Ishikawa (cell line): ENCODE measurements at regions not wholly inside any gene's neighbourhood (a gene's known extent, or its start where the extent isn't known, plus 50 kb on each side); places are given as distances from the start of the nearest gene placed in this dataset.

ENCODE experiments used
- CEBPB ChIP-seq: IDR thresholded peaks from 2 replicates; pipeline ENCODE4 v1.6.1; 2012
- CREB1 ChIP-seq: IDR thresholded peaks from 2 replicates; pipeline ENCODE4 v1.6.1; 2012; ENCODE audit warnings: low read depth
- EGR1 ChIP-seq: IDR thresholded peaks from 2 replicates; pipeline ENCODE4 v1.6.1; 2012
- EP300 ChIP-seq: IDR thresholded peaks from 2 replicates; pipeline ENCODE4 v1.6.1; 2012; ENCODE audit warnings: borderline replicate concordance
- FOXM1 ChIP-seq: IDR thresholded peaks from 2 replicates; pipeline ENCODE4 v1.6.1; 2012; ENCODE audit warnings: low read depth, borderline replicate concordance
- NFIC ChIP-seq: IDR thresholded peaks from 2 replicates; pipeline ENCODE4 v1.6.1; 2012
- RAD21 ChIP-seq: IDR thresholded peaks from 2 replicates; pipeline ENCODE4 v1.6.1; 2012; ENCODE audit warnings: low read depth
- TAF1 ChIP-seq: IDR thresholded peaks from 2 replicates; pipeline ENCODE4 v1.6.1; 2012; ENCODE audit warnings: low read depth, mild to moderate bottlenecking
- TCF12 ChIP-seq: IDR thresholded peaks from 2 replicates; pipeline ENCODE4 v1.6.1; 2012; ENCODE audit warnings: low read depth
- TEAD4 ChIP-seq: IDR thresholded peaks from 2 replicates; pipeline ENCODE4 v1.6.1; 2012
- YY1 ChIP-seq: IDR thresholded peaks from 2 replicates; pipeline ENCODE4 v1.6.1; 2012; ENCODE audit warnings: low read depth
- ZBTB7A ChIP-seq: IDR thresholded peaks from 2 replicates; pipeline ENCODE4 v1.6.1; 2012; ENCODE audit warnings: low read depth
- TF ChIP-seq, protein P1 (sequence below): IDR thresholded peaks from 2 replicates; pipeline ENCODE4 v1.6.1; 2012
- TF ChIP-seq, protein P2 (sequence below): IDR thresholded peaks from 2 replicates; pipeline ENCODE4 v1.6.1; 2012; ENCODE audit warnings: low read depth, mild to moderate bottlenecking
- TF ChIP-seq, protein P3 (sequence below): IDR thresholded peaks from 2 replicates; pipeline ENCODE4 v1.6.1; 2012

DNA sequence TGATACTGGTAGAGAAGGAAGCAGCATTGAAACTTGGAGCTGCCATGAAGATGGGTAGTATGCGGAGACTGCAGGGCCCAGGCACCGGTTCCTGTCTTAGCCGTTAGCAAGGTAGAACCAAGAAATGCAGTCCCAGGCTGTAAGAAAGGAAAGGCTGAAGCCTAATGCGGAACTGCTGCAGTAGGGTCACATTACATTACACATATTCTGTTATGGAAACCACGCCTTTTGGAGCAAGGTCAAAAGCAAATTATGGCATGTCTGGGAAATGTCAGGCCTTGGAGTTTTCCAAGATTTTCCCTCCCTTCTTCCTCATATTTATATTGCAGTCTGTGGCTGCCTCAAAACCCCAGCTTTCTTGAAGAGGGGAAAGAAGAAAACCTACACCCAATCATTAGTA, 204.8 kb upstream of the RASGEF1B start:
- TF ChIP-seq, protein P1, sequence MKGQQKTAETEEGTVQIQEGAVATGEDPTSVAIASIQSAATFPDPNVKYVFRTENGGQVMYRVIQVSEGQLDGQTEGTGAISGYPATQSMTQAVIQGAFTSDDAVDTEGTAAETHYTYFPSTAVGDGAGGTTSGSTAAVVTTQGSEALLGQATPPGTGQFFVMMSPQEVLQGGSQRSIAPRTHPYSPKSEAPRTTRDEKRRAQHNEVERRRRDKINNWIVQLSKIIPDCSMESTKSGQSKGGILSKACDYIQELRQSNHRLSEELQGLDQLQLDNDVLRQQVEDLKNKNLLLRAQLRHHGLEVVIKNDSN: no peak
- TF ChIP-seq FOXM1 (peak; percentile 38; the same call in 1 of the 2 replicates), NFIC (no peak), TEAD4 (0 out of 2 replicates have a peak, but pooled peaks have one; percentile 21), EP300 (no peak), CEBPB (no peak), CREB1 (no peak)
- TF ChIP-seq, protein P2, sequence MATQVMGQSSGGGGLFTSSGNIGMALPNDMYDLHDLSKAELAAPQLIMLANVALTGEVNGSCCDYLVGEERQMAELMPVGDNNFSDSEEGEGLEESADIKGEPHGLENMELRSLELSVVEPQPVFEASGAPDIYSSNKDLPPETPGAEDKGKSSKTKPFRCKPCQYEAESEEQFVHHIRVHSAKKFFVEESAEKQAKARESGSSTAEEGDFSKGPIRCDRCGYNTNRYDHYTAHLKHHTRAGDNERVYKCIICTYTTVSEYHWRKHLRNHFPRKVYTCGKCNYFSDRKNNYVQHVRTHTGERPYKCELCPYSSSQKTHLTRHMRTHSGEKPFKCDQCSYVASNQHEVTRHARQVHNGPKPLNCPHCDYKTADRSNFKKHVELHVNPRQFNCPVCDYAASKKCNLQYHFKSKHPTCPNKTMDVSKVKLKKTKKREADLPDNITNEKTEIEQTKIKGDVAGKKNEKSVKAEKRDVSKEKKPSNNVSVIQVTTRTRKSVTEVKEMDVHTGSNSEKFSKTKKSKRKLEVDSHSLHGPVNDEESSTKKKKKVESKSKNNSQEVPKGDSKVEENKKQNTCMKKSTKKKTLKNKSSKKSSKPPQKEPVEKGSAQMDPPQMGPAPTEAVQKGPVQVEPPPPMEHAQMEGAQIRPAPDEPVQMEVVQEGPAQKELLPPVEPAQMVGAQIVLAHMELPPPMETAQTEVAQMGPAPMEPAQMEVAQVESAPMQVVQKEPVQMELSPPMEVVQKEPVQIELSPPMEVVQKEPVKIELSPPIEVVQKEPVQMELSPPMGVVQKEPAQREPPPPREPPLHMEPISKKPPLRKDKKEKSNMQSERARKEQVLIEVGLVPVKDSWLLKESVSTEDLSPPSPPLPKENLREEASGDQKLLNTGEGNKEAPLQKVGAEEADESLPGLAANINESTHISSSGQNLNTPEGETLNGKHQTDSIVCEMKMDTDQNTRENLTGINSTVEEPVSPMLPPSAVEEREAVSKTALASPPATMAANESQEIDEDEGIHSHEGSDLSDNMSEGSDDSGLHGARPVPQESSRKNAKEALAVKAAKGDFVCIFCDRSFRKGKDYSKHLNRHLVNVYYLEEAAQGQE: no peak
- TF ChIP-seq, protein P3, sequence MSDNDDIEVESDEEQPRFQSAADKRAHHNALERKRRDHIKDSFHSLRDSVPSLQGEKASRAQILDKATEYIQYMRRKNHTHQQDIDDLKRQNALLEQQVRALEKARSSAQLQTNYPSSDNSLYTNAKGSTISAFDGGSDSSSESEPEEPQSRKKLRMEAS: peak; percentile 11; the same call in 1 of the 2 replicates

DNA sequence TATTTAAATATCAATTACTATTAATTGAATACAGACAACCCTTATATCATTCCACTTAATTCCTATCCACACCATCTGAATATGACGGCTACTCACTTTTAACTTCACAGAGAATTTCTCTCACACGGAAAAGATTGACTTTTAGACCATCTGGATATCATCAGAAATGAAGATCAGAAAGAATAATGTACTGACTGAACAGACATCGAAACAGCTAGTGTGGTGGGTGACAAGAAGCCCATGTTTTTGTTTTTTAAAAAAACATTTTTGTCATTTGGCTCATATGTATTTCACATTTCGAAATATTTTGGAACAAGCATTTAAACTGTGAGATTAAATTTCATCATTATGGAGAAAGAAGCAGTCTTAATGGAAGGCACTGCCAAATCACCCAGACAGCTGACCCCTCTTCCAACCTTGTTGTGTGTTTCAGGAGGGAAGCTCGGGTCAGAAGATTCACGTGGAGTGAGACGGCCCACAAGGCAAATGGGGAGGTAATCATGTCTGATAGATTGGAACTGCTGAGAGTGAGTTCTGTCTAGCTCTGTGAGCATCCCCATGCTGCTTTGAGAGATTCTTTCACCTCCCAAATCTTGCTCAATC, 204.2 kb upstream of the RASGEF1B start:
- TF ChIP-seq TAF1 (no peak), CREB1 (no peak), FOXM1 (no peak), EGR1 (no peak), EP300 (no peak)
- TF ChIP-seq, protein P2: no peak

DNA sequence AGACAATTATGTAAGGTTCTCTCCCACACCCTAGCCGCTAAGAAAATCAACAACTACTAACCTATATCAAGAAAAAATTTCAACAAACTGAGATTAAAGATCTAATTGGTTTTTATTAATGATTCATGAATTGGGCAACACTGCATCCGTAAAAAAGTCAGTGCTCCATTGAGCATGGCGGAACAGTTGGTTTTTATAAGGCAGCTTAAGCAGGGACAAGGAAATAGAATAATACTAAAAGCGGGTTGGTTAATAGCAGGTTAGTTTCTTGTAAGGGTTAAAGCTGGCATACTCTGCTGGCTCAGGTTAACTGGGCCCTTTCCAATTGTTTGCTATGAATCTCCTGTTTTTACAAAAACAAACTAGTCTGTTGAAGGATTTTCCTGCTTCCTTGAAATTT, 202.3 kb upstream of the RASGEF1B start:
- TF ChIP-seq, protein P2: no peak
- no peak for TF ChIP-seq ZBTB7A
- TF ChIP-seq FOXM1: no peak

DNA sequence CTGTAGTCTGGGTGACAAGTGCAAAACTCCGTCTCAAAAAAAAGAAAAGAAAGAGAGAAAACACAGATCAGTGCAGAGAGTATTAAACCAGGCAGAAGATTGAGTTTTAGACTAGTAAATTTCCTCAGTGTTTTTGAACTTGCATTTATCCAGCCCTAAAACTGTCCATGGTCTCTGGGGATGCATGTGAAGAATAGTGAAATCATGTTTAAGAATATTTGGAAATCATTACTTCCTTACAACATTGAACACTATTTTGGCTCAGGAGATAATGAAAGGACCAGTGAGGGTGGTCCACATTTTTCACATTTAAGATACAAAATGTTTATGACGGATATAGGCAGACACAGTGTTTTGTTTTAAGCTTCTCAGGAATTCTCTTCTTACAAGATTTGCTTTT, 195.8 kb upstream of the RASGEF1B start:
- TF ChIP-seq, protein P3: no peak
- TF ChIP-seq, protein P1: no peak
- no peak for TF ChIP-seq FOXM1
- no peak for TF ChIP-seq EGR1
- no peak for TF ChIP-seq RAD21
- TF ChIP-seq YY1: no peak
- no peak for TF ChIP-seq TAF1
- TF ChIP-seq ZBTB7A: no peak
- TF ChIP-seq EP300: no peak
- TF ChIP-seq TCF12: no peak

DNA sequence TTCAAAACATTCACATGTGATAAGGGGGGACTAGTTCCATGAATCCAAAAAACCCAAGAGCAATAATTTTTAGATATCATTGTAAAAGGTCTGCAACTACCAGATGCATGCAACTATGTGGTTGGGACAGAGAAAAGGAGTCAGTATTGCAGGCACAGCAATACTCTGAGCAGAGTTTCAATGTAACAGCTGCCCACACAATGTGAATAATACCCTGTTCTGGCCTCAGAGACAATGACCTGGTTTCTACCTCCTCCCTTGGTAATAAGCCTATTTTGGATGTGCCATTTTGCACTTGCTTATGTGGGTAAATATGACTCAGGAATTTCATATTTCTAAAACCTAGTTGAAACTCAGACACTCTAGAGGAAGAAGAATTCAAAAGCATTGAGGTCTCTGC, 194.8 kb upstream of the RASGEF1B start:
- TF ChIP-seq ZBTB7A (no peak), TAF1 (no peak), CREB1 (no peak), TCF12 (no peak), YY1 (no peak), EP300 (no peak), EGR1 (no peak), CEBPB (no peak), NFIC (no peak), TEAD4 (no peak), RAD21 (no peak), FOXM1 (no peak)
- TF ChIP-seq, protein P3: no peak
- TF ChIP-seq, protein P2: no peak
- TF ChIP-seq, protein P1: no peak
